PC-3 (cell line): ENCODE measurements at regions not wholly inside any gene's neighbourhood (a gene's known extent, or its start where the extent isn't known, plus 50 kb on each side); places are given as distances from the start of the nearest gene placed in this dataset.

Source experiments
- ATAC-seq: fragments of 200-7000 bp; cut with Tn5 transposase; 2 replicates; pipeline ENCODE4 v1.9.1; 2020; ENCODE audit warnings: mild to moderate bottlenecking, moderate library complexity
- BruUV-seq: library from RNA; stranded (reverse); fragments of 400-500 nt; replicated peaks from 2 replicates; lab custom pipeline; 2021; lab: Mats Ljungman, UMichigan
- CTCF ChIA-PET: fragments of 300-600 bp; sonication (Branson Sonifier 250); formaldehyde crosslinking; loops from one replicate; lab custom pipeline; 2022; ENCODE audit warnings: antibody characterized with exemption; lab: Charles Lee
- POLR2A ChIA-PET: fragments of 300-600 bp; sonication (Branson Sonifier 250); formaldehyde crosslinking; loops from one replicate; lab custom pipeline; 2022; ENCODE audit warnings: antibody characterized with exemption; ENCODE audit not compliant: unreplicated experiment; lab: Charles Lee
- DNase-seq: peaks from one replicate; pipeline ENCODE4 v3.0.0-alpha.2; 2015
- H2AFZ ChIP-seq: fragments of 300-600 bp; sonication (generic); 2 replicates; pipeline ENCODE4 v1.6.0; 2016; ENCODE audit warnings: antibody characterized with exemption, low read length
- H3F3A ChIP-seq: fragments of 300-600 bp; sonication (generic); one replicate; pipeline ENCODE4 v1.6.0; 2017; ENCODE audit warnings: antibody characterized with exemption, low read length, control low read depth, mild to moderate bottlenecking; ENCODE audit not compliant: unreplicated experiment
- H3K27ac ChIP-seq: fragments of 300-600 bp; sonication (generic); 2 replicates; pipeline ENCODE4 v1.5.1; 2016; ENCODE audit warnings: mild to moderate bottlenecking, low read length
- H3K27me3 ChIP-seq: fragments of 300-600 bp; sonication (generic); 2 replicates; pipeline ENCODE4 v1.6.1; 2016; ENCODE audit warnings: low read length, mixed read lengths
- H3K36me3 ChIP-seq: fragments of 300-600 bp; sonication (generic); 2 replicates; pipeline ENCODE4 v1.6.1; 2016; ENCODE audit warnings: low read depth, mixed run types, low read length, mixed read lengths
- H3K4me1 ChIP-seq: fragments of 300-600 bp; sonication (generic); 2 replicates; pipeline ENCODE4 v1.5.1; 2016; ENCODE audit warnings: low read length; ENCODE audit not compliant: insufficient read depth
- H3K4me2 ChIP-seq: fragments of 300-600 bp; sonication (generic); 2 replicates; pipeline ENCODE4 v1.6.0; 2016; ENCODE audit warnings: low read length
- H3K4me3 ChIP-seq: fragments of 300-600 bp; sonication (generic); 2 replicates; pipeline ENCODE4 v1.5.1; 2016; ENCODE audit warnings: mild to moderate bottlenecking, low read length, mixed read lengths
- H3K79me2 ChIP-seq: fragments of 300-600 bp; sonication (generic); 2 replicates; pipeline ENCODE4 v1.6.1; 2017; ENCODE audit warnings: low read length, mixed read lengths
- H3K9ac ChIP-seq: fragments of 300-600 bp; sonication (generic); 2 replicates; pipeline ENCODE4 v1.6.0; 2016; ENCODE audit warnings: mild to moderate bottlenecking, low read length
- H3K9me2 ChIP-seq: fragments of 300-600 bp; sonication (generic); replicated peaks from 2 replicates; pipeline ENCODE4 v1.6.1; 2016; ENCODE audit warnings: mixed run types, low read length, mixed read lengths
- H3K9me3 ChIP-seq: fragments of 300-600 bp; sonication (generic); 2 replicates; pipeline ENCODE4 v1.6.1; 2016; ENCODE audit warnings: low read length, mixed read lengths
- H4K20me1 ChIP-seq: fragments of 300-600 bp; sonication (generic); 2 replicates; pipeline ENCODE4 v1.6.1; 2016; ENCODE audit warnings: low read length, mixed read lengths
- CTCF ChIP-seq: fragments of 300-600 bp; sonication (generic); conservative IDR thresholded peaks from 2 replicates; pipeline ENCODE4 v1.5.1; 2017; ENCODE audit warnings: antibody characterized with exemption, low read depth, mild to moderate bottlenecking, low read length
- EZH2 ChIP-seq: fragments of 300-600 bp; sonication (generic); IDR thresholded peaks from one replicate; pipeline ENCODE4 v1.6.1; 2017; ENCODE audit warnings: antibody characterized with exemption, mild to moderate bottlenecking, low read length; ENCODE audit not compliant: unreplicated experiment
- EZH2phosphoT487 ChIP-seq: fragments of 300-600 bp; sonication (generic); IDR thresholded peaks from 2 replicates; pipeline ENCODE4 v1.6.1; 2018; ENCODE audit warnings: mild to moderate bottlenecking, antibody characterized with exemption, low read length, borderline replicate concordance
- intact Hi-C: fragments of 100-400 bp; cut with micrococcal nuclease; formaldehyde crosslinking; loops from 2 replicates; pipeline ENCODE4 v1.9.0; 2023

GRCh38 chr12:11968048-11968383 is 102.7 kb upstream of the BCL2L14 start:
- H3K4me1 ChIP-seq, result peaks cover 7% of the 10 kb centered on the region; the same call in 1 of the 2 replicates
- no peak overlapping the region for H3K4me3 ChIP-seq
- H3K36me3 ChIP-seq, result no peaks in the 10 kb centered on the region
- intact Hi-C loops, result no loop called here
- H3K27me3 ChIP-seq, result no peaks in the 10 kb centered on the region
- H3K27ac ChIP-seq, result no peak overlapping the region
- TF ChIP-seq CTCF (no peak), EZH2 (no peak), EZH2phosphoT487 (no peak)
- POLR2A ChIA-PET, result no interaction called here
- no peak overlapping the region for H3K9ac ChIP-seq
- ATAC-seq (no peak), DNase-seq (no peak)
- CTCF ChIA-PET, result interaction anchor here (0.6 kb wide), 1 partner anchor 462 kb away, joined by 3 read pairs; no protein-coding TSS in a partner anchor
- H4K20me1 ChIP-seq, result no peaks in the 10 kb centered on the region
- H2AFZ ChIP-seq, result no peak overlapping the region
- H3K9me2 ChIP-seq, result no peaks in the 10 kb centered on the region
- no peak overlapping the region for H3K4me2 ChIP-seq
- no TSS peak for BruUV-seq
- no peaks in the 10 kb centered on the region for H3K9me3 ChIP-seq
- no peaks in the 10 kb centered on the region for H3F3A ChIP-seq
- no peaks in the 10 kb centered on the region for H3K79me2 ChIP-seq

GRCh38 chr12:11968516-11968915 is 102.2 kb upstream of the BCL2L14 start:
- Histone ChIP-seq H3F3A (no peaks in the 10 kb centered on the region), H3K4me3 (no peak overlapping the region), H4K20me1 (no peaks in the 10 kb centered on the region), H3K36me3 (no peaks in the 10 kb centered on the region), H3K9me3 (no peaks in the 10 kb centered on the region), H3K79me2 (no peaks in the 10 kb centered on the region), H2AFZ (no peak overlapping the region), H3K27me3 (no peaks in the 10 kb centered on the region), H3K4me1 (peaks cover 7% of the 10 kb centered on the region; the same call in 1 of the 2 replicates), H3K27ac (no peak overlapping the region), H3K9me2 (no peaks in the 10 kb centered on the region), H3K9ac (no peak overlapping the region), H3K4me2 (no peak overlapping the region)
- TF ChIP-seq CTCF (no peak), EZH2 (no peak), EZH2phosphoT487 (no peak)
- CTCF ChIA-PET, result interaction anchor here (0.6 kb wide), 1 partner anchor 47 kb away, joined by 3 read pairs; no protein-coding TSS in a partner anchor
- no peak for DNase-seq
- ATAC-seq, result no peak
- BruUV-seq, result no TSS peak
- POLR2A ChIA-PET, result no interaction called here
- intact Hi-C loops, result no loop called here

GRCh38 chr12:11969437-11970154 is 101.1 kb upstream of the BCL2L14 start:
- no peak for ATAC-seq
- Histone ChIP-seq H2AFZ (no peak overlapping the region), H3K4me2 (no peak overlapping the region), H3K9ac (no peak overlapping the region), H3K27ac (no peak overlapping the region), H3K27me3 (no peaks in the 10 kb centered on the region), H3K4me3 (no peak overlapping the region), H3K79me2 (no peaks in the 10 kb centered on the region), H3K9me2 (no peaks in the 10 kb centered on the region), H3F3A (no peaks in the 10 kb centered on the region), H3K9me3 (no peaks in the 10 kb centered on the region), H3K36me3 (no peaks in the 10 kb centered on the region), H4K20me1 (no peaks in the 10 kb centered on the region), H3K4me1 (peaks cover 7% of the 10 kb centered on the region; the same call in 1 of the 2 replicates)
- DNase-seq, result no peak
- ChIA-PET POLR2A (no interaction called here), CTCF (interaction anchor here (0.5 kb wide), 1 partner anchor 486 kb away, joined by 3 read pairs; no protein-coding TSS in a partner anchor)
- intact Hi-C loops, result no loop called here
- no peak for TF ChIP-seq CTCF
- no peak for TF ChIP-seq EZH2
- TF ChIP-seq EZH2phosphoT487, result no peak
- BruUV-seq, result no TSS peak
